HUES64 (cell line): ENCODE measurements at regions not wholly inside any gene's neighbourhood (a gene's known extent, or its start where the extent isn't known, plus 50 kb on each side); places are given as distances from the start of the nearest gene placed in this dataset.
A peak's percentile ranks its signal among the peaks of the same experiment; 100 is the strongest.
"Not testable (repeated sequence)": the region's sequence is repeated elsewhere in the genome, so short reads cannot be mapped to it uniquely, and the experiment has no call there.

ENCODE experiments used
- H3K27ac ChIP-seq: 2 replicates; pipeline ENCODE4 v1.7.0; 2013; ENCODE audit warnings: low read depth, low read length, inconsistent platforms
- H3K27me3 ChIP-seq: 2 replicates; pipeline ENCODE4 v1.6.1; 2013; ENCODE audit warnings: mild to moderate bottlenecking, low read length; ENCODE audit not compliant: insufficient read depth
- H3K36me3 ChIP-seq: 2 replicates; pipeline ENCODE4 v1.6.1; 2013; ENCODE audit warnings: mild to moderate bottlenecking, low read length; ENCODE audit not compliant: insufficient read depth
- H3K4me1 ChIP-seq: 2 replicates; pipeline ENCODE4 v1.6.1; 2013; ENCODE audit warnings: mild to moderate bottlenecking, low read length, moderate library complexity; ENCODE audit not compliant: insufficient read depth
- H3K4me3 ChIP-seq: 2 replicates; pipeline ENCODE4 v1.5.1; 2013; ENCODE audit warnings: mild to moderate bottlenecking, low read length, moderate library complexity
- H3K9ac ChIP-seq: 2 replicates; pipeline ENCODE4 v1.6.1; 2013; ENCODE audit warnings: mild to moderate bottlenecking, low read depth, low read length
- H3K9me3 ChIP-seq: 2 replicates; pipeline ENCODE4 v1.6.1; 2013; ENCODE audit warnings: low read depth, low read length; ENCODE audit not compliant: insufficient read depth
- WGBS: fragments of 150-250, 120-280 bp; methylation state at CpG from one replicate; pipeline ENCODE4 v1.1.7; 2013; ENCODE audit warnings: missing lambda C conversion rate; 5-methylcytosine and 5-hydroxymethylcytosine counted together

- 25% methylated on average over 5 of the region's 5 CpGs for WGBS
- H3K27me3 ChIP-seq, H3K4me3 ChIP-seq, H3K9ac ChIP-seq, H3K36me3 ChIP-seq, H3K9me3 ChIP-seq: not testable (repeated sequence)
- H3K27ac ChIP-seq = peak overlapping the region; percentile 79; the same call in 1 of the 2 replicates
- peaks cover 22% of the 10 kb centered on the region for H3K4me1 ChIP-seq
Measured at GRCh38 chr2:199185174-199185573, 272.6 kb downstream of the SATB2 start.

- WGBS = 81% methylated on average over 5 of the region's 5 CpGs
- peaks cover 12% of the 10 kb centered on the region for H3K4me1 ChIP-seq
- H3K36me3 ChIP-seq = no peaks in the 10 kb centered on the region
- H3K27me3 ChIP-seq = no peaks in the 10 kb centered on the region
- no peaks in the 10 kb centered on the region for H3K9me3 ChIP-seq
- H3K27ac ChIP-seq = no peak overlapping the region
- H3K4me3 ChIP-seq = no peak overlapping the region
- H3K9ac ChIP-seq = no peak overlapping the region
Measured at GRCh38 chr2:199163613-199164458, 293.9 kb downstream of the SATB2 start.

GRCh38 chr2:199160677-199161465 lies 296.9 kb downstream of the SATB2 start:
- Histone ChIP-seq H3K27ac (no peak overlapping the region), H3K9me3 (0 out of 2 replicates have a peak, but pooled peaks cover 2% of the 10 kb centered on the region), H3K36me3 (no peaks in the 10 kb centered on the region), H3K4me1 (peaks cover 12% of the 10 kb centered on the region), H3K4me3 (no peak overlapping the region), H3K9ac (no peak overlapping the region), H3K27me3 (no peaks in the 10 kb centered on the region)
- WGBS = 83% methylated on average over 1 of the region's 1 CpG

GRCh38 chr2:199160081-199160480 lies 297.7 kb downstream of the SATB2 start:
- Histone ChIP-seq H3K4me1 (peaks cover 12% of the 10 kb centered on the region), H3K9ac (no peak overlapping the region), H3K9me3 (0 out of 2 replicates have a peak, but pooled peaks cover 5% of the 10 kb centered on the region), H3K36me3 (no peaks in the 10 kb centered on the region), H3K27me3 (no peaks in the 10 kb centered on the region), H3K4me3 (no peak overlapping the region), H3K27ac (no peak overlapping the region)
- WGBS = 72% methylated on average over 4 of the region's 4 CpGs

GRCh38 chr2:199148076-199148845 lies 309.5 kb downstream of the SATB2 start:
- whole genome bisulfite sequencing = 89% methylated on average over 3 of the region's 3 CpGs
- H3K27me3 ChIP-seq = no peaks in the 10 kb centered on the region
- H3K36me3 ChIP-seq = no peaks in the 10 kb centered on the region
- no peaks in the 10 kb centered on the region for H3K9me3 ChIP-seq
- no peaks in the 10 kb centered on the region for H3K4me1 ChIP-seq
- no peak overlapping the region for H3K27ac ChIP-seq
- no peak overlapping the region for H3K9ac ChIP-seq
- H3K4me3 ChIP-seq = no peak overlapping the region

- Histone ChIP-seq H3K9me3 (0 out of 2 replicates have a peak, but pooled peaks cover 4% of the 10 kb centered on the region), H3K4me1 (no peaks in the 10 kb centered on the region), H3K27ac (no peak overlapping the region), H3K36me3 (no peaks in the 10 kb centered on the region), H3K27me3 (no peaks in the 10 kb centered on the region), H3K9ac (no peak overlapping the region), H3K4me3 (no peak overlapping the region)
Measured at GRCh38 chr2:199147216-199147615, 310.5 kb downstream of the SATB2 start.

GRCh38 chr2:199144546-199144945 lies 313.2 kb downstream of the SATB2 start:
- no peaks in the 10 kb centered on the region for H3K4me1 ChIP-seq
- no peaks in the 10 kb centered on the region for H3K27me3 ChIP-seq
- no peak overlapping the region for H3K9ac ChIP-seq
- peaks cover 12% of the 10 kb centered on the region; the same call in 1 of the 2 replicates for H3K9me3 ChIP-seq
- no peaks in the 10 kb centered on the region for H3K36me3 ChIP-seq
- H3K27ac ChIP-seq = no peak overlapping the region
- H3K4me3 ChIP-seq = no peak overlapping the region

- Histone ChIP-seq H3K27me3 (no peaks in the 10 kb centered on the region), H3K36me3 (no peaks in the 10 kb centered on the region), H3K27ac (no peak overlapping the region), H3K9ac (no peak overlapping the region), H3K9me3 (peaks cover 12% of the 10 kb centered on the region; the same call in 1 of the 2 replicates), H3K4me1 (no peaks in the 10 kb centered on the region), H3K4me3 (no peak overlapping the region)
- 96% methylated on average over 1 of the region's 1 CpG for WGBS
Measured at GRCh38 chr2:199144036-199144435, 313.7 kb downstream of the SATB2 start.

- Histone ChIP-seq H3K27me3 (no peaks in the 10 kb centered on the region), H3K4me1 (0 out of 2 replicates have a peak, but pooled peaks cover 2% of the 10 kb centered on the region), H3K36me3 (no peaks in the 10 kb centered on the region), H3K9ac (no peak overlapping the region), H3K9me3 (peaks cover 6% of the 10 kb centered on the region; the same call in 1 of the 2 replicates), H3K27ac (no peak overlapping the region), H3K4me3 (no peak overlapping the region)
Measured at GRCh38 chr2:199136681-199137080, 321.1 kb downstream of the SATB2 start.

GRCh38 chr2:199136242-199136641 lies 321.5 kb downstream of the SATB2 start:
- Histone ChIP-seq H3K9ac (no peak overlapping the region), H3K27ac (no peak overlapping the region), H3K9me3 (peaks cover 3% of the 10 kb centered on the region; the same call in 1 of the 2 replicates), H3K4me1 (0 out of 2 replicates have a peak, but pooled peaks cover 2% of the 10 kb centered on the region), H3K36me3 (no peaks in the 10 kb centered on the region), H3K27me3 (no peaks in the 10 kb centered on the region), H3K4me3 (no peak overlapping the region)
- 94% methylated on average over 3 of the region's 4 CpGs for WGBS

- Histone ChIP-seq H3K4me3 (no peak overlapping the region), H3K27me3 (no peaks in the 10 kb centered on the region), H3K27ac (no peak overlapping the region), H3K9me3 (no peaks in the 10 kb centered on the region), H3K36me3 (no peaks in the 10 kb centered on the region), H3K9ac (no peak overlapping the region), H3K4me1 (peaks cover 6% of the 10 kb centered on the region; the same call in 1 of the 2 replicates)
- 93% methylated on average over 2 of the region's 3 CpGs for WGBS
Measured at GRCh38 chr2:199131876-199132275, 325.9 kb downstream of the SATB2 start.
